ENCODE measurements at regions not wholly inside any gene's neighbourhood (a gene's known extent, or its start where the extent isn't known, plus 50 kb on each side); places are given as distances from the start of the nearest gene placed in this dataset.

DNA sequence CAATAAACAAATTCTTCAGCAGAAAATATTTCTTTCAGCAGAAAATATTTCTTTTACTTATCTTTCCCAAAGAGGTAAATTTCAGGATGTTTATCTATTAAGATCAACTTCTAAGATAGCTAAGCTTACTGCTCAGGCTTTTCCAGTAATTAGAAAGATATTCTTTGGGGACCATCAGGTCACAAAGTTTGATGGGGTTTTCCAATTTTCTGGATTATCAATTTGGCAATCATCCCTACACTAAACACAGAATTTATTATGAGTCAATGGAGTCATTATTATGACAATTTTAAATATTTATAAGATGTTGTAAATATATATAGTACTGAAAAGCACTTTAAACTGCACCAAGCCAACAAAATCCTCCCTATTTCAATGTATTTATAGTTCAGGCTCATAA is 137.6 kb downstream of the AKAP11 start:
- ChIA-PET POLR2A (no interaction called here), CTCF (interaction anchor here (0.7 to 3.4 kb wide), 4 partner anchors 20 to 75 kb away, joined by 3 to 15 read pairs (median 4); no protein-coding TSS in a partner anchor), RAD21 (ENCODE audit: unreplicated experiment) (interaction anchor here (1.4 to 7.5 kb wide), 3 partner anchors 9 to 133 kb away, joined by 3 to 76 read pairs (median 3); no protein-coding TSS in a partner anchor), SMC1A (ENCODE audit: uncharacterized antibody, unreplicated experiment) (interaction anchor here (1.7 to 11.0 kb wide), 2 partner anchors 31 to 69 kb away, joined by 5 to 210 read pairs; no protein-coding TSS in a partner anchor)
- DNase-seq (ENCODE audit: low read depth, low spot score) (no peak), FAIRE-seq (no peak), ATAC-seq (no peak)
- no TSS peak for BruUV-seq (replicated peaks)
- Histone ChIP-seq H4K20me1 (ENCODE audit: control insufficient read depth, insufficient read depth) (no peaks in the 10 kb centered on the region), H3K9ac (ENCODE audit: control insufficient read depth, insufficient read depth, low read length) (no peak overlapping the region), H3K27me3 (replicated peaks in 1 of 2; ENCODE audit: control insufficient read depth in 2 of 2, insufficient read depth in 2 of 2, low read length in 1 of 2) (no peaks in the 10 kb centered on the region), H3K9me3 (replicated peaks; ENCODE audit: control insufficient read depth, insufficient read depth, low read length) (peaks cover 2% of the 10 kb centered on the region), H3K4me1 (ENCODE audit: control insufficient read depth, insufficient read depth, low read length) (peaks cover 68% of the 10 kb centered on the region), H3K27ac (ENCODE audit: control insufficient read depth, insufficient read depth) (no peak overlapping the region), H2AFZ (ENCODE audit: control insufficient read depth, low read depth, low read length) (no peak overlapping the region), H3K36me3 (ENCODE audit: control insufficient read depth in 2 of 2, insufficient read depth in 2 of 2, low read length in 1 of 2) (no peaks in the 10 kb centered on the region), H3K79me2 (ENCODE audit: control insufficient read depth, insufficient read depth, low read length) (peaks cover 2% of the 10 kb centered on the region), H3K4me3 (no peak overlapping the region), H3K4me2 (ENCODE audit: control insufficient read depth, insufficient read depth) (no peak overlapping the region)
- in situ Hi-C loops (cut with MboI) (no loop called here), intact Hi-C loops (cut with micrococcal nuclease; ENCODE audit: unreplicated experiment) (loop anchor here (5.0 kb wide), 2 partner anchors 68 to 137 kb away; partner anchors contain the start of gene AKAP11)
- TF ChIP-seq TCF7 (IDR thresholded peaks at IDR 0.05; ENCODE audit: borderline replicate concordance) (no peak), EED (IDR thresholded peaks at IDR 0.05; ENCODE audit: low read depth) (no peak), MYC (IDR thresholded peaks at IDR 0.05; ENCODE audit: insufficient read depth, insufficient read length, insufficient replicate concordance, low read length, severe bottlenecking) (no peak), USF2 (IDR thresholded peaks at IDR 0.05; ENCODE audit: borderline replicate concordance, low read depth, low read length) (no peak), NR2C2 (IDR thresholded peaks at IDR 0.05; ENCODE audit: borderline replicate concordance, control insufficient read depth, insufficient read length, low read depth) (no peak), RFX5 (IDR thresholded peaks at IDR 0.05; ENCODE audit: low read depth, low read length) (no peak), SKIL (IDR thresholded peaks at IDR 0.05; ENCODE audit: low read depth, poor library complexity, severe bottlenecking) (no peak), ZBTB4 (CRISPR knock-in tag; IDR thresholded peaks at IDR 0.05) (no peak), FOS (IDR thresholded peaks at IDR 0.05; ENCODE audit: borderline replicate concordance, extremely low read depth, insufficient read length) (no peak)
- TF ChIP-seq, protein P1, sequence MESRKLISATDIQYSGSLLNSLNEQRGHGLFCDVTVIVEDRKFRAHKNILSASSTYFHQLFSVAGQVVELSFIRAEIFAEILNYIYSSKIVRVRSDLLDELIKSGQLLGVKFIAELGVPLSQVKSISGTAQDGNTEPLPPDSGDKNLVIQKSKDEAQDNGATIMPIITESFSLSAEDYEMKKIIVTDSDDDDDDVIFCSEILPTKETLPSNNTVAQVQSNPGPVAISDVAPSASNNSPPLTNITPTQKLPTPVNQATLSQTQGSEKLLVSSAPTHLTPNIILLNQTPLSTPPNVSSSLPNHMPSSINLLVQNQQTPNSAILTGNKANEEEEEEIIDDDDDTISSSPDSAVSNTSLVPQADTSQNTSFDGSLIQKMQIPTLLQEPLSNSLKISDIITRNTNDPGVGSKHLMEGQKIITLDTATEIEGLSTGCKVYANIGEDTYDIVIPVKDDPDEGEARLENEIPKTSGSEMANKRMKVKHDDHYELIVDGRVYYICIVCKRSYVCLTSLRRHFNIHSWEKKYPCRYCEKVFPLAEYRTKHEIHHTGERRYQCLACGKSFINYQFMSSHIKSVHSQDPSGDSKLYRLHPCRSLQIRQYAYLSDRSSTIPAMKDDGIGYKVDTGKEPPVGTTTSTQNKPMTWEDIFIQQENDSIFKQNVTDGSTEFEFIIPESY (IDR thresholded peaks at IDR 0.05) = no peak
- TF ChIP-seq, protein P2, sequence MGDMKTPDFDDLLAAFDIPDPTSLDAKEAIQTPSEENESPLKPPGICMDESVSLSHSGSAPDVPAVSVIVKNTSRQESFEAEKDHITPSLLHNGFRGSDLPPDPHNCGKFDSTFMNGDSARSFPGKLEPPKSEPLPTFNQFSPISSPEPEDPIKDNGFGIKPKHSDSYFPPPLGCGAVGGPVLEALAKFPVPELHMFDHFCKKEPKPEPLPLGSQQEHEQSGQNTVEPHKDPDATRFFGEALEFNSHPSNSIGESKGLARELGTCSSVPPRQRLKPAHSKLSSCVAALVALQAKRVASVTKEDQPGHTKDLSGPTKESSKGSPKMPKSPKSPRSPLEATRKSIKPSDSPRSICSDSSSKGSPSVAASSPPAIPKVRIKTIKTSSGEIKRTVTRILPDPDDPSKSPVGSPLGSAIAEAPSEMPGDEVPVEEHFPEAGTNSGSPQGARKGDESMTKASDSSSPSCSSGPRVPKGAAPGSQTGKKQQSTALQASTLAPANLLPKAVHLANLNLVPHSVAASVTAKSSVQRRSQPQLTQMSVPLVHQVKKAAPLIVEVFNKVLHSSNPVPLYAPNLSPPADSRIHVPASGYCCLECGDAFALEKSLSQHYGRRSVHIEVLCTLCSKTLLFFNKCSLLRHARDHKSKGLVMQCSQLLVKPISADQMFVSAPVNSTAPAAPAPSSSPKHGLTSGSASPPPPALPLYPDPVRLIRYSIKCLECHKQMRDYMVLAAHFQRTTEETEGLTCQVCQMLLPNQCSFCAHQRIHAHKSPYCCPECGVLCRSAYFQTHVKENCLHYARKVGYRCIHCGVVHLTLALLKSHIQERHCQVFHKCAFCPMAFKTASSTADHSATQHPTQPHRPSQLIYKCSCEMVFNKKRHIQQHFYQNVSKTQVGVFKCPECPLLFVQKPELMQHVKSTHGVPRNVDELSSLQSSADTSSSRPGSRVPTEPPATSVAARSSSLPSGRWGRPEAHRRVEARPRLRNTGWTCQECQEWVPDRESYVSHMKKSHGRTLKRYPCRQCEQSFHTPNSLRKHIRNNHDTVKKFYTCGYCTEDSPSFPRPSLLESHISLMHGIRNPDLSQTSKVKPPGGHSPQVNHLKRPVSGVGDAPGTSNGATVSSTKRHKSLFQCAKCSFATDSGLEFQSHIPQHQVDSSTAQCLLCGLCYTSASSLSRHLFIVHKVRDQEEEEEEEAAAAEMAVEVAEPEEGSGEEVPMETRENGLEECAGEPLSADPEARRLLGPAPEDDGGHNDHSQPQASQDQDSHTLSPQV (IDR thresholded peaks at IDR 0.05) = no peak
